ENCODE measurements at regions not wholly inside any gene's neighbourhood (a gene's known extent, or its start where the extent isn't known, plus 50 kb on each side); places are given as distances from the start of the nearest gene placed in this dataset.

DNA sequence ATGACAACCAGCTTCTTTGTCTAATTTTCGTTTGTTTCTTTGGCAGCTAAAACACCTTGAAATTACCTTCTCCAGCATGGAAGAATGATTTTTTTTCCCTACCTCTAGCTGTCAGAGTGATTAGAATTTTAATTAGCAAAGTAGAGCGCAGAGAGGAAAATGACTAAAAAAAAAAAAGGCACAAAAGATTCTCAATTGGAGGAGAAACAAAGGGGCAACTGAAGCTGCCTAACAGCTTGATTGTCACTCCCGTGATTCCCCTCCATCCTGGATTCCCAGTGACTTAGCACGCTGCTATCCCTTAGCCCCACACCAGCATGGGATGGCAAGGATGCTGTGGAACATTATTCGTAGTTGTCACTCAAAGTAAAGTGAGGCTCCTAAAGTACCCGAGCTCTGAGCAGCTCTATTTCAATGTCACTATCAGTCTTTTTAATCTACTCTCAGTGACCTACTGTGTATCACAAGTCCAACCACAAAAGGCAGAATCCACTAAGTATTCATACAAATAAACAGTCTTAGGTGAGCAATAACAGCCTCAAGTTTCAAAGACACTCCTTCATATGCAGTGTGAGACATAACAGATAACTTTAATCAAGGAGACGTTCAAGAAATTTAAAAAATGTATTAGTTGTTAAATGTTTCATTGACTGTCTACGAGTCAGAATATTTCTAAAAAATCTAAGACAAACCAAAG, 710.0 kb upstream of the GRAMD2B start:
- H3K4me3 ChIP-seq: no peak overlapping the region
- DNase-seq: no peak
- no peak overlapping the region for H3K27ac ChIP-seq
- no peaks in the 10 kb centered on the region for H3K4me1 ChIP-seq
- H3K27me3 ChIP-seq: no peaks in the 10 kb centered on the region
- intact Hi-C loops (cut with DNase I; ENCODE audit: low total_unique reads): no loop called here
- H3K36me3 ChIP-seq: no peaks in the 10 kb centered on the region
- TF ChIP-seq POLR2A (IDR thresholded peaks at IDR 0.05): no peak
- TF ChIP-seq, protein P1, sequence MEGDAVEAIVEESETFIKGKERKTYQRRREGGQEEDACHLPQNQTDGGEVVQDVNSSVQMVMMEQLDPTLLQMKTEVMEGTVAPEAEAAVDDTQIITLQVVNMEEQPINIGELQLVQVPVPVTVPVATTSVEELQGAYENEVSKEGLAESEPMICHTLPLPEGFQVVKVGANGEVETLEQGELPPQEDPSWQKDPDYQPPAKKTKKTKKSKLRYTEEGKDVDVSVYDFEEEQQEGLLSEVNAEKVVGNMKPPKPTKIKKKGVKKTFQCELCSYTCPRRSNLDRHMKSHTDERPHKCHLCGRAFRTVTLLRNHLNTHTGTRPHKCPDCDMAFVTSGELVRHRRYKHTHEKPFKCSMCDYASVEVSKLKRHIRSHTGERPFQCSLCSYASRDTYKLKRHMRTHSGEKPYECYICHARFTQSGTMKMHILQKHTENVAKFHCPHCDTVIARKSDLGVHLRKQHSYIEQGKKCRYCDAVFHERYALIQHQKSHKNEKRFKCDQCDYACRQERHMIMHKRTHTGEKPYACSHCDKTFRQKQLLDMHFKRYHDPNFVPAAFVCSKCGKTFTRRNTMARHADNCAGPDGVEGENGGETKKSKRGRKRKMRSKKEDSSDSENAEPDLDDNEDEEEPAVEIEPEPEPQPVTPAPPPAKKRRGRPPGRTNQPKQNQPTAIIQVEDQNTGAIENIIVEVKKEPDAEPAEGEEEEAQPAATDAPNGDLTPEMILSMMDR (IDR thresholded peaks at IDR 0.05): no peak
- H3K9me3 ChIP-seq: no peaks in the 10 kb centered on the region

DNA sequence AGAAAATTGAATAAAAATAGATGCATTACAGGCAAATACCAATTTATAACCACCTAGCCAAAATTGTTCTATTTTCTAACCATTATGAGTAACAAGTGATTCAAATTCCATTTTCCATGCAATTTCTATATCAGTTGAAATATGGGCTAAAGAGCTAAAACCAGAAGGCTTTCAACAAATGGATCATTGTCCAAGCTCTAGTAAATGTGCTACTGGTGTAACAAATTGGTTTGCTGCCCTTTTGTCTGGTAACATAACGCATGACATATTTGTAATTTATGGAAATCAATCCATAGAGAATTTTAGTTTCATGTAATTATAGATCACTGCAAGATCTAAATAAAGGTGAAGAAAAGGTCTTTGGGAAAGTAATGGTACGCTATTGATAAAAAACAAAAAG, 708.0 kb upstream of the GRAMD2B start:
- Histone ChIP-seq H3K27me3 (no peaks in the 10 kb centered on the region), H3K36me3 (no peaks in the 10 kb centered on the region), H3K27ac (no peak overlapping the region), H3K4me1 (no peaks in the 10 kb centered on the region), H3K9me3 (no peaks in the 10 kb centered on the region), H3K4me3 (no peak overlapping the region)
- no peak for TF ChIP-seq POLR2A (IDR thresholded peaks at IDR 0.05)
- TF ChIP-seq, protein P1 (IDR thresholded peaks at IDR 0.05): no peak
- intact Hi-C loops (cut with DNase I; ENCODE audit: low total_unique reads): no loop called here
- DNase-seq: no peak

DNA sequence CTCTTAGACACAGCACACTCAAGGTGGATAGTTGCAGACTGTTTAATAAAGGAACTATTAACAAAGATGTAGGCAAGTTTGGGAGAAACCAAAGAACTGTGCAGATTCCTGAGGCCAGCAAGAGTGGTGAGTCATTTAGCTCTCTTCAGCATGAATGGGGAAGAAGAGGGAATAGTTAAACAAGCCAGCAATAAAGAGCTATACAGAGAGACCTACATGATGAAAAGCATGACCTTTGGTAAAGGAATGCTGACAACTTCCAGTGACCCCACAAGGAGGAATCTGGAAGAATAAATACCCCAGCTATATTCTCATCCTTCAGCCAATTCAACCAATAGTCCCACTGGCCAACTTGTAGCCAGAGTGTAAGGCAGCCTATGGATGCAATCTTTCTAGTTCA, 706.0 kb upstream of the GRAMD2B start:
- intact Hi-C loops (cut with DNase I; ENCODE audit: low total_unique reads): no loop called here
- TF ChIP-seq, protein P1 (IDR thresholded peaks at IDR 0.05): no peak
- TF ChIP-seq POLR2A (IDR thresholded peaks at IDR 0.05): no peak

DNA sequence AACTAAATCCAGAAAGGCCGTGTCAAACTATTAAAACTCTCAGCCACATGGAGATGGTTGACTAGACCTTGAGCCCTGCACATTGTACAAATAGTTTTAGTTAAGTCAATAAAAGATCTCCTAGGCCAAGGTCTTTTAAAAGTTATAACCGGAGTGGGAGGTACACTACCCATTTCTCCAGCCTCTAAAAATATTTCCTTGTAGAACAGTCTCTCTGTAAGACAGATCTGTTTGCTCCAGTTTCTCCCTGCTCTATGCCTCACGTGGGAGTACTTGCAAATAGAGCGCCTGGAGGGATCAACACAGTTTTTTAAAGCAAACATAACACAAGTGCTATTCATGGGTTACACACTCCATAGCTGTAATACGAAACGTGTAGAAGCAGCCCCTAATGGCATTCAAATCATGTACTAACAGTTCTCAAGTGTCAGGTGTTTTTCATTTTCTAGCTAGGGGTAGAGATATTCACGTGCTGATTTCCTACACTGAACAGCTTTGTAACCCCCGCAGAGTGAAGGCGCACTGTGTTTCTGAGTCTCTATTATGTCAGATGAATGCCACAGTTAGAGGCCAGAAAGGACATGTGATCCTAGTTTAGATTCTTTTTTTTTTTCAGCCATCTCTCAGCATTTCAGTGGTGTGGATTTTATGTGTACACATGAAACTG, 703.4 kb upstream of the GRAMD2B start:
- intact Hi-C loops (cut with DNase I; ENCODE audit: low total_unique reads): no loop called here
- TF ChIP-seq, protein P1 (IDR thresholded peaks at IDR 0.05): no peak
- no peak for TF ChIP-seq POLR2A (IDR thresholded peaks at IDR 0.05)
- Histone ChIP-seq H3K27me3 (no peaks in the 10 kb centered on the region), H3K4me3 (no peak overlapping the region), H3K27ac (no peak overlapping the region), H3K9me3 (no peaks in the 10 kb centered on the region), H3K4me1 (no peaks in the 10 kb centered on the region), H3K36me3 (no peaks in the 10 kb centered on the region)
- DNase-seq: no peak

More for the DNA sequence above, 706.0 kb upstream of the GRAMD2B start:
- H3K36me3 ChIP-seq: no peaks in the 10 kb centered on the region
- H3K4me1 ChIP-seq: no peaks in the 10 kb centered on the region
- no peaks in the 10 kb centered on the region for H3K9me3 ChIP-seq
- no peak for DNase-seq
- H3K27me3 ChIP-seq: no peaks in the 10 kb centered on the region
- H3K27ac ChIP-seq: no peak overlapping the region
- no peak overlapping the region for H3K4me3 ChIP-seq

DNA sequence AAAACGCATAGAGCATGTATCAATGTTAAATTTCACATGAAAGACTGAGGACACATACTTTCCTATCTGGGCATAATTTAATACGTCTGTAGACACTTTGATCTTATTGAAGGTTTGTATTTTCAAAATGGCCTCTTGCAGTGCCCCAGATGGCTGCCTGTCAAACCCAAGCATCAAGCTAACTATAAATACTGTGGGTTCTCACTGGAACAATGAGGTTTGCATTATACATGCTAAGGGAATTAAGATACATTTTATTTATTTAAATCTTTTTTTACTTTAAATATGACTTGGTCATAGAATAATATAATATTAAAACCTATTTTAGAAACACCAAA, 702.9 kb upstream of the GRAMD2B start:
- Histone ChIP-seq H3K9me3 (no peaks in the 10 kb centered on the region), H3K27me3 (no peaks in the 10 kb centered on the region), H3K4me3 (no peak overlapping the region), H3K4me1 (no peaks in the 10 kb centered on the region), H3K36me3 (no peaks in the 10 kb centered on the region), H3K27ac (no peak overlapping the region)
- DNase-seq: no peak
- intact Hi-C loops (cut with DNase I; ENCODE audit: low total_unique reads): no loop called here
- TF ChIP-seq, protein P1 (IDR thresholded peaks at IDR 0.05): no peak
- TF ChIP-seq POLR2A (IDR thresholded peaks at IDR 0.05): no peak
